Panc1 (cell line): ENCODE measurements at regions not wholly inside any gene's neighbourhood (a gene's known extent, or its start where the extent isn't known, plus 50 kb on each side); places are given as distances from the start of the nearest gene placed in this dataset.

Source experiments
- ATAC-seq: fragments of 200-7000 bp; cut with Tn5 transposase; 2 replicates; pipeline ENCODE4 v1.9.1; 2020; ENCODE audit warnings: mild to moderate bottlenecking, moderate library complexity
- BruUV-seq: library from RNA; stranded (reverse); fragments of 400-500 nt; replicated peaks from 2 replicates; lab custom pipeline; 2021; lab: Mats Ljungman, UMichigan
- CTCF ChIA-PET: fragments of 300-600 bp; sonication (Branson Sonifier 250); formaldehyde crosslinking; loops from one replicate; lab custom pipeline; 2022; ENCODE audit warnings: antibody characterized with exemption; lab: Charles Lee
- POLR2A ChIA-PET: fragments of 300-600 bp; sonication (Branson Sonifier 250); formaldehyde crosslinking; loops from one replicate; lab custom pipeline; 2022; ENCODE audit warnings: antibody characterized with exemption; lab: Charles Lee
- DNase-seq: peaks from one replicate; pipeline ENCODE4 v3.0.0-alpha.2; 2010; ENCODE audit warnings: low read depth, low spot score
- H3K27ac ChIP-seq: 2 replicates; pipeline ENCODE4 v1.5.1; 2011; ENCODE audit warnings: mild to moderate bottlenecking, low read length, inconsistent platforms
- H3K27me3 ChIP-seq: fragments of 200-500 bp; sonication (Bioruptor generic); 2 replicates; pipeline ENCODE4 v1.6.0; 2014; ENCODE audit warnings: low read length, inconsistent platforms; ENCODE audit not compliant: control insufficient read depth, insufficient read depth
- H3K36me3 ChIP-seq: fragments of 200-500 bp; sonication (Bioruptor generic); 2 replicates; pipeline ENCODE4 v1.5.1; 2014; ENCODE audit warnings: inconsistent platforms, mild to moderate bottlenecking, low read length, moderate library complexity; ENCODE audit not compliant: control insufficient read depth, insufficient read depth
- H3K4me1 ChIP-seq: 2 replicates; pipeline ENCODE4 v1.5.1; 2011; ENCODE audit warnings: inconsistent platforms, mild to moderate bottlenecking, low read length, moderate library complexity; ENCODE audit not compliant: control insufficient read depth, insufficient read depth
- H3K4me3 ChIP-seq, 2 experiments: 2 replicates each; pipeline ENCODE4 v1.5.1; 2011 to 2012; ENCODE audit warnings: low read depth in 2 of 2, low read length in 2 of 2, mild to moderate bottlenecking in 2 of 2, inconsistent platforms in 1 of 2, moderate library complexity in 1 of 2
- H3K9me3 ChIP-seq: fragments of 200-500 bp; sonication (Bioruptor generic); 2 replicates; pipeline ENCODE4 v1.5.1; 2014; ENCODE audit warnings: low read depth, mild to moderate bottlenecking, inconsistent platforms, low read length, moderate library complexity; ENCODE audit not compliant: control insufficient read depth, insufficient read depth
- POLR2AphosphoS5 ChIP-seq: IDR thresholded peaks from 2 replicates; pipeline ENCODE4 v1.6.1; 2012; ENCODE audit warnings: mild to moderate bottlenecking, low read depth, low read length, moderate library complexity
- SIN3A ChIP-seq: IDR thresholded peaks from 2 replicates; pipeline ENCODE4 v1.6.1; 2012; ENCODE audit warnings: low read depth, mild to moderate bottlenecking, low read length, moderate library complexity, borderline replicate concordance; ENCODE audit not compliant: insufficient read depth
- TCF7L2 ChIP-seq: IDR thresholded peaks from 2 replicates; pipeline ENCODE4 v1.6.1; 2011; ENCODE audit warnings: mild to moderate bottlenecking, low read depth, low read length, inconsistent platforms
- in situ Hi-C: cut with HindIII; loops from 2 replicates; pipeline ENCODE4 v1.10.0; 2016; ENCODE audit warnings: low sequenced_read_pairs, low pct_unique_long_range_greater_than_20kb
- intact Hi-C: fragments of 100-400 bp; cut with micrococcal nuclease; formaldehyde crosslinking; loops from one replicate; pipeline ENCODE4 v1.10.0; 2022; ENCODE audit not compliant: unreplicated experiment
- TF ChIP-seq, protein P1 (sequence below): fragments of 450-650 bp; IDR thresholded peaks from 2 replicates; pipeline ENCODE4 v1.5.1; 2017; ENCODE audit warnings: mild to moderate bottlenecking
- TF ChIP-seq, protein P2 (sequence below), 2 experiments: IDR thresholded peaks; 2 replicates each; pipeline ENCODE4 v1.6.1; 2011 to 2012; ENCODE audit warnings: low read depth in 2 of 2, control low read depth in 1 of 2, low read length in 1 of 2, mild to moderate bottlenecking in 1 of 2, moderate library complexity in 1 of 2; ENCODE audit not compliant: insufficient read depth in 1 of 2

DNA sequence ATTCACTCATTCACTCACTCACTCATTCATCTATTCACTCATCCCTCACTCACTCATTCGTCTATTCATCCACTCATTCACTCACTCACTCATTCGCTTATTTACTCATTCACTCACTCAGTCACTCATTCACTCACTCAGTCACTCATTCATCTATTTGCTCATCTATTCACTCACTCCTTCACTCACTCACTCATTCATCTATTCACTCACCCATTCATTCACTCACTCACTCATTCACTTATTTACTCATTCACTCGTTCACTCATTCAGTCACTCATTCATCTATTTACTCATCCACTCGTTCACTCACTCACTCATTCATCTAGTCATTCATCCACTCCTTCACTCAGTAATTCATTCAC, 128.2 kb downstream of the TTLL2 start:
- Histone ChIP-seq H3K4me3 (no peak overlapping the region), H3K27me3 (peaks cover 14% of the 10 kb centered on the region), H3K27ac (no peak overlapping the region), H3K36me3 (no peaks in the 10 kb centered on the region), H3K4me1 (no peaks in the 10 kb centered on the region), H3K9me3 (no peaks in the 10 kb centered on the region; the same call in 1 of the 2 replicates)
- DNase-seq (no peak), ATAC-seq (no peak)
- CTCF ChIA-PET, result no interaction called here
- intact Hi-C loops, result no loop called here
- POLR2A ChIA-PET, result no interaction called here
- in situ Hi-C loops, result no loop called here
- TF ChIP-seq, protein P1, sequence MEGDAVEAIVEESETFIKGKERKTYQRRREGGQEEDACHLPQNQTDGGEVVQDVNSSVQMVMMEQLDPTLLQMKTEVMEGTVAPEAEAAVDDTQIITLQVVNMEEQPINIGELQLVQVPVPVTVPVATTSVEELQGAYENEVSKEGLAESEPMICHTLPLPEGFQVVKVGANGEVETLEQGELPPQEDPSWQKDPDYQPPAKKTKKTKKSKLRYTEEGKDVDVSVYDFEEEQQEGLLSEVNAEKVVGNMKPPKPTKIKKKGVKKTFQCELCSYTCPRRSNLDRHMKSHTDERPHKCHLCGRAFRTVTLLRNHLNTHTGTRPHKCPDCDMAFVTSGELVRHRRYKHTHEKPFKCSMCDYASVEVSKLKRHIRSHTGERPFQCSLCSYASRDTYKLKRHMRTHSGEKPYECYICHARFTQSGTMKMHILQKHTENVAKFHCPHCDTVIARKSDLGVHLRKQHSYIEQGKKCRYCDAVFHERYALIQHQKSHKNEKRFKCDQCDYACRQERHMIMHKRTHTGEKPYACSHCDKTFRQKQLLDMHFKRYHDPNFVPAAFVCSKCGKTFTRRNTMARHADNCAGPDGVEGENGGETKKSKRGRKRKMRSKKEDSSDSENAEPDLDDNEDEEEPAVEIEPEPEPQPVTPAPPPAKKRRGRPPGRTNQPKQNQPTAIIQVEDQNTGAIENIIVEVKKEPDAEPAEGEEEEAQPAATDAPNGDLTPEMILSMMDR, result no peak
- TF ChIP-seq, protein P2, sequence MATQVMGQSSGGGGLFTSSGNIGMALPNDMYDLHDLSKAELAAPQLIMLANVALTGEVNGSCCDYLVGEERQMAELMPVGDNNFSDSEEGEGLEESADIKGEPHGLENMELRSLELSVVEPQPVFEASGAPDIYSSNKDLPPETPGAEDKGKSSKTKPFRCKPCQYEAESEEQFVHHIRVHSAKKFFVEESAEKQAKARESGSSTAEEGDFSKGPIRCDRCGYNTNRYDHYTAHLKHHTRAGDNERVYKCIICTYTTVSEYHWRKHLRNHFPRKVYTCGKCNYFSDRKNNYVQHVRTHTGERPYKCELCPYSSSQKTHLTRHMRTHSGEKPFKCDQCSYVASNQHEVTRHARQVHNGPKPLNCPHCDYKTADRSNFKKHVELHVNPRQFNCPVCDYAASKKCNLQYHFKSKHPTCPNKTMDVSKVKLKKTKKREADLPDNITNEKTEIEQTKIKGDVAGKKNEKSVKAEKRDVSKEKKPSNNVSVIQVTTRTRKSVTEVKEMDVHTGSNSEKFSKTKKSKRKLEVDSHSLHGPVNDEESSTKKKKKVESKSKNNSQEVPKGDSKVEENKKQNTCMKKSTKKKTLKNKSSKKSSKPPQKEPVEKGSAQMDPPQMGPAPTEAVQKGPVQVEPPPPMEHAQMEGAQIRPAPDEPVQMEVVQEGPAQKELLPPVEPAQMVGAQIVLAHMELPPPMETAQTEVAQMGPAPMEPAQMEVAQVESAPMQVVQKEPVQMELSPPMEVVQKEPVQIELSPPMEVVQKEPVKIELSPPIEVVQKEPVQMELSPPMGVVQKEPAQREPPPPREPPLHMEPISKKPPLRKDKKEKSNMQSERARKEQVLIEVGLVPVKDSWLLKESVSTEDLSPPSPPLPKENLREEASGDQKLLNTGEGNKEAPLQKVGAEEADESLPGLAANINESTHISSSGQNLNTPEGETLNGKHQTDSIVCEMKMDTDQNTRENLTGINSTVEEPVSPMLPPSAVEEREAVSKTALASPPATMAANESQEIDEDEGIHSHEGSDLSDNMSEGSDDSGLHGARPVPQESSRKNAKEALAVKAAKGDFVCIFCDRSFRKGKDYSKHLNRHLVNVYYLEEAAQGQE (IDR thresholded peaks at IDR 0.05; ENCODE audit: insufficient read depth in 1 of 2, low read depth in 2 of 2, low read length in 1 of 2), result no peak
- TF ChIP-seq SIN3A, result no peak
- TF ChIP-seq POLR2AphosphoS5, result no peak
- no peak for TF ChIP-seq TCF7L2
- BruUV-seq, result no TSS peak

DNA sequence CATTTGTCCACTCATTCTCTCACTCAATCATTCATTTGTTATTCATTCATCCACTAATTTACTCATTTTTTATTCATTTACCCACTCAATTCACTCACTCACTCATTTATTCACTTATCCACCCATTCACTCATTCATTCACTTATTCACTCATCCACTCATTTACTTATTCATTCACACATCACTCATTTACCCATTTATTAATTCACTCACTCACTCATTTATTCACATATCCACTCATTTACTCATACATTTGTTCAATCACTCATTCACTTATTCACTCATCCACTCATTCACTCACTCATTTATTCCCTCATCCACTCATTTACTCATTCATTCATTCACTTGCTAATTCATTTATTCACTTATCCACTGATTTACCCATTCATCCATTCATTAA, 129.1 kb downstream of the TTLL2 start:
- Histone ChIP-seq H3K27me3 (peaks cover 19% of the 10 kb centered on the region), H3K4me1 (no peaks in the 10 kb centered on the region), H3K9me3 (no peaks in the 10 kb centered on the region; the same call in 1 of the 2 replicates), H3K27ac (no peak overlapping the region), H3K4me3 (no peak overlapping the region), H3K36me3 (no peaks in the 10 kb centered on the region)
- in situ Hi-C loops, result no loop called here
- ChIA-PET POLR2A (no interaction called here), CTCF (no interaction called here)
- DNase-seq, result no peak
- ATAC-seq, result no peak
- intact Hi-C loops, result no loop called here
- BruUV-seq, result no TSS peak
- TF ChIP-seq, protein P2 (IDR thresholded peaks at IDR 0.05; ENCODE audit: insufficient read depth in 1 of 2, low read depth in 2 of 2, low read length in 1 of 2), result no peak
- no peak for TF ChIP-seq TCF7L2
